Panc1 (cell line): ENCODE measurements at regions not wholly inside any gene's neighbourhood (a gene's known extent, or its start where the extent isn't known, plus 50 kb on each side); places are given as distances from the start of the nearest gene placed in this dataset.

Source experiments
- SIN3A ChIP-seq: IDR thresholded peaks from 2 replicates; pipeline ENCODE4 v1.6.1; 2012; ENCODE audit warnings: low read depth, mild to moderate bottlenecking, low read length, moderate library complexity, borderline replicate concordance; ENCODE audit not compliant: insufficient read depth
- TCF7L2 ChIP-seq: IDR thresholded peaks from 2 replicates; pipeline ENCODE4 v1.6.1; 2011; ENCODE audit warnings: mild to moderate bottlenecking, low read depth, low read length, inconsistent platforms
- TF ChIP-seq, protein P1 (sequence below): fragments of 450-650 bp; IDR thresholded peaks from 2 replicates; pipeline ENCODE4 v1.5.1; 2017; ENCODE audit warnings: mild to moderate bottlenecking

DNA sequence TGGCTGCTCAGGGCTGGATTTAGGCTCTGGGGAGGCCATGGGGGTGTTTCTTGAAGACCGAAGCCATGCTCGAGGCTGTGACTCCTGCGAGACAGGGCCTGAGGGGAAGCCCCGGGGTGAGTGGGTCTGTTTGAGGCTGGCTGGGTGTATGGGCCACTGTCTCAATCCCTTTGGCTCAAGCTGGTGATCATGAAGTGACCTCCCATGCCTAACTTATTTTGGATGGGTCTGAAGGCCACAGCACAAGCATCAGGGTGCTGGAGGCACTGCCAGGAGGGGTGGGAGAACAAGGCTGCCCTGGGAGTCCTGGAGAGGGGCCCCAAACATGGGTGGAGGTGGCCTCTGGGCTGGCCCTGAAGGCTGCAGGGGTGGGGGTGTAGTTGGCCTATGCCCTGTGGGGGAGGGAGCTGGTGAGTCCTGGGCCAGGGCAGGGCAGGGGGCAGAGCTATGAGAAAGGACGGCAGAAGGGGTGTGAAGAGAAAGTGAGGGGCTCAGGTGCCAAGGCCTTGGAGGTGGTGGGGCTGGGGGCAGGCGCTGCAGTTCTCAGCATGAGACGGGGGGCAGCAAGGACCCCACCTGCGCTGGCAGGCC, 100.9 kb downstream of the KIF26A start:
- TF ChIP-seq, protein P1, sequence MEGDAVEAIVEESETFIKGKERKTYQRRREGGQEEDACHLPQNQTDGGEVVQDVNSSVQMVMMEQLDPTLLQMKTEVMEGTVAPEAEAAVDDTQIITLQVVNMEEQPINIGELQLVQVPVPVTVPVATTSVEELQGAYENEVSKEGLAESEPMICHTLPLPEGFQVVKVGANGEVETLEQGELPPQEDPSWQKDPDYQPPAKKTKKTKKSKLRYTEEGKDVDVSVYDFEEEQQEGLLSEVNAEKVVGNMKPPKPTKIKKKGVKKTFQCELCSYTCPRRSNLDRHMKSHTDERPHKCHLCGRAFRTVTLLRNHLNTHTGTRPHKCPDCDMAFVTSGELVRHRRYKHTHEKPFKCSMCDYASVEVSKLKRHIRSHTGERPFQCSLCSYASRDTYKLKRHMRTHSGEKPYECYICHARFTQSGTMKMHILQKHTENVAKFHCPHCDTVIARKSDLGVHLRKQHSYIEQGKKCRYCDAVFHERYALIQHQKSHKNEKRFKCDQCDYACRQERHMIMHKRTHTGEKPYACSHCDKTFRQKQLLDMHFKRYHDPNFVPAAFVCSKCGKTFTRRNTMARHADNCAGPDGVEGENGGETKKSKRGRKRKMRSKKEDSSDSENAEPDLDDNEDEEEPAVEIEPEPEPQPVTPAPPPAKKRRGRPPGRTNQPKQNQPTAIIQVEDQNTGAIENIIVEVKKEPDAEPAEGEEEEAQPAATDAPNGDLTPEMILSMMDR = no peak
- TF ChIP-seq SIN3A (no peak), TCF7L2 (no peak)
